ENCODE measurements at regions not wholly inside any gene's neighbourhood (a gene's known extent, or its start where the extent isn't known, plus 50 kb on each side); places are given as distances from the start of the nearest gene placed in this dataset.

DNA sequence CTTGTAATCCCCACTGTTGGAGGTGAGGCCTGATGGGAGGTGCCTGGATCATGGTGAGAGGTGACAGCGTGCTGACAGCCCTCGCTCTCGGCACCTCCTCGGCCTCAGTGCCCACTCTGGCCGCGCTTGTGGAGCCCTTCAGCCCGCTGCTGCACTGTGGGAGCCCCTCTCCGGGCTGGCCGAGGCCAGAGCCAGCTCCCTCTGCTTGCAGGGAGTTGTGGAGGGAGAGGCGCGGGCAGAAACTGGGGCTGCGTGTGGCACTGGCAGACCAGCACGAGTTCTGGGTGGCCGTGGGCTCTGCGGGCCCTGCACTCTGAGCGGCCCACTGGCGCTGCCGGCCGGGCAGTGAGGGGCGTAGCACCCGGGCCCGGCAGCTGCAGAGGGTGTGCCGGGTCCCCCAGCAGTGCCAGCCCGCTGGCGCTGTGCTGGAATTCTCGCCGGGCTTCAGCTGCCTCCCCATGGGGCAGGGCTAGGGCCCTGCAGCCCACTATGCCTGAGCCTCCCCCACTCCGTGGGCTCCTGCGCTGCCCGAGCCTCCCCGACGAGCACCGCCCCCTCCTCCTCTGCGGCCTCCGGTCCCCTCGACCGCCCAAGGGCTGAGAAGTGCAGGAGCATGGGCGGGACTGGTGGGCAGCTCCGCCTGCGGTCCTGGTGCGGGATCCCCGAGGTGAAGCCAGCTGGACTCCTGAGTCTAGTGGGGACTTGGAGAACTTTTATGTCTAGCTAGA lies 197.1 kb downstream of the SPP2 start:
- no peak for DNase-seq (ENCODE audit: low read depth)

DNA sequence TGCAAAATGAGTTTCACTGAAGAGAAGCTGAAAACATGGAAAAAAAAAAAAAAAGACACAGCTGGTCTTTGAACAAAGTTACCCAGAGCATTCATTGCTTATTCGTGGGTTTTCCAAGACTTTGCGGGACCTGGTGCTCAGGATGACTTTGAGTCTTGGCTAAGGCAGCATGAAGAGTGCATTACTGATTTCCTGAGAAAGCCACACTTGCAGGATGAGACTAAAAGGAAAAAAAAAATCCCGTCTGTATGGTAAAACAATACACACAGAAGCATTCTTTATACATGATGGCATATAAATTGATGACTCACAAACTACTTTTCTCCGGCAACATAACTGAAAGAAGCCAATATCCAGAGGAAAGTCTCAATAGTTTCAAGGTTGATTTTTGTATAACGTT lies 195.4 kb downstream of the SPP2 start:
- DNase-seq (ENCODE audit: low read depth), result peak; percentile 98

DNA sequence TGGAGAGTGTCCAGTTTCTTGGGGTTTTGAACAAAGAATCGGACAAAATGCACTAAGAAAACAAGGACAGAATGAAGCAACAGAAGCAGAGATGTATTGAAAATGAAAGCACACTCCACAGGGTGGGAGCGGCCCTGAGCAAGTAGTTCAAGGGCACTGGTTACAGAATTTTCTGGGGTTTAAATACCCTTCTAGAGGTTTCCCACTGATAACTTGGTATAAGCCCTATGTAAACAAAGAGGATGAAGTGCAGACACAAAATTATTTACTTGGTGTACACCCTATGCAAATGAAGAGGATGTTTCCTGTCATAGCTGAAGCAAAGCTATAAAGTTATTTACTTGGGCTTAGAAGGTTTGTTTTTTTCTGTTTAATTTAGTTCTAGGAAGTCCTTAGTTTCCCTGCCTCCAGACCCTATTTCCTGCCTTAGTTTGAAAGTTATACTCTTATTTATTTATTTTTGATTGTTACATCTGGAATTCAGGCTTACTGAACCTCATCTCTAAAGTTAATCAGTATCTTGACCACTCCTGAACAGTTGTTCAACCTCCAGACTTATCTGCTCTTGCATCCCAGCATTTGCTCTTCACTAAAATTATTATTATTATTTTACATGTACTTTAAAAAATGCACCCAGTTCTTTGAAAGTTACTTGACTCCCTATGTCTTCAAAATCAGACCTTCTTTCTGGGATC lies 193.5 kb downstream of the SPP2 start:
- DNase-seq (ENCODE audit: low read depth), result peak; percentile 60

DNA sequence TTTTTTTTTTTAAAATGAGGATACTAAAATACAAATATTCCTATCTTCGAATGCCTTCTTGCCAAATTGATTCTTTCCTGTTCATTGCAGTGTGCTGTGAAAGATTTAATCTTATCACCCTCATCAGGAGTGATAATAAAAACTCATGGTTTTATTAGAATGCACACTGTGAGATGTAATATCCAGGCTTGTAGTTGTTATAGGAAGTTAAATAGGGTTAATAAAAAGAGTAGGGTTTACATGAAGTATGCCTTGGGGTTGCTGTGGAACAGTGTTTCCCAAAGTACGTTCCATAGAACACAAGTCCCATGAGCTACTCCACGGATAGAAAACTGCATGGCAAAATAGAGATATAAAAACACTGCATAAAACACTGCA lies 191.9 kb downstream of the SPP2 start:
- no peak for DNase-seq (ENCODE audit: low read depth)

DNA sequence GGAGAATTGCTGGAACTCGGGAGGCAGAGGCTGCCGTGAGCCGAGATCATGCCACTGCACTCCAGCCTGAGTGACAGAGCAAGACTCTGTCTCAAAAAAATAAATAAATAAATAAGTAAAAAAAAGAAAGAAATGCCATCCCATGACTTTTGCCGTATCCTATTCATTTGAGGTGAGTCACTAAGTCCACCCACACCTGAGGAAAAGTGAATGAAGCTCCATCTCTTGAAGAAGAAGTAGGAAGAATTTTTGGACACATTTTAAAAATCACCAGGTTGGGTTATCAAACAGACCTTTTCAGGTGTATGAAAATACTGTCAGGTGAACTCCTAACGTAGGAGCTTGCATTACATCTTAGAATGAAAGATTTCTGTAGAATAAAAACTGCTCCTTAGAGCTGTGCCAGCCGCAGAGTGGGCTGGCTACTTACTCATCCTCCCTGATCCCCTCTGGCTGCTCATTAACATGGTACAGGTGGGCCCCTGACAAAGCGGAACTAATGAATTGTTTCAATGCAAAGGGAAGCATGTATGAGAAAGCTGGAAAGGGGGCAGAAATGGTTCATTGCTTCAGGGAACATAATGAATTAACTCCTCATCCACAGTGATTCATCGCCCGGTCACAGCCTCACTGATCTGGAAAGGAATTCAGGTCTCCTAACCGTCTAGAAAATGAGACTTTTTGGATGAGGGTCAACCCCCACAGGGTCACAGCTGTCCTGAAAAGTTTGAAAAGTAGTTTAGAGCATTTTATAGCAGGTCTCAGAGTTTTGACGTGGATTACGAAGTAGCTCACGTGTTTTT lies 191.4 kb downstream of the SPP2 start:
- peak; percentile 100 for DNase-seq (ENCODE audit: low read depth)

DNA sequence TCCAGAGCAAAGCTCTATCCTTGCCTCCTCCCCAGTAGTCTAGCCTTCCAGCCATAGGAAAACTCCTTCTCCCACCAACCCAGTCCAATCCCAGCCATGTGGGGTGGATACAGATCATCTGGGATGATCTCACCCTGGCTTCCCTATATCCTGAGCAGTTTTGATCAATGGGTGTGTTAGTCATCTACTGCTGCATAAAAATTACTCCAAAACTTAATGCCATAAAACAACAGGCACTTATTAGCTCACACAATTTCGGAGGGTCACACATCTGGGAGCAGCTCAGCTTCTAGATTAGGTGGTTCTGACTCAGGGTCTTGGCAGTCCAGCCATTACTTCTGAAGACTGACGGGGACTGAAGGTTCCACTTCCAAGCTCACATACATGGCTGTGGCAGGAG lies 190.4 kb downstream of the SPP2 start:
- peak; percentile 94 for DNase-seq (ENCODE audit: low read depth)

DNA sequence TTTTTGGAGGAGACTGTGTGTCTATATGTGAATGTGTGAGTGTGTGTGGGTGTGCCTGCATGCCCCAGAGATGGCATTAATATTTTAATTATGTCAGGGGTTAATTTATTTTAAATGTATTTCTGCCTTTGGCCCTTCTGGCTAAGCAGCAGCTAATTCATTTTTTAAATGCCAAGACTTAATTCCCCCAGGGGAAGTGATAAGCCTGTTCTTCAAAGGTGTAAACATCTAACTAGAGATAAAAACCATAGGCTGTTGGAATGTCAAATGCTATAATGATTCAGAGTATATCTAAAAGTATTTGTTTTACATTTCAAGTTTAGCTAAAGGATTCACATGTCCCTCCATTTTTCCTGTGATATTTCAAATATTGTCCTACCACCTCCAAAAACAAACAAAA lies 184.7 kb downstream of the SPP2 start:
- DNase-seq (ENCODE audit: low read depth), result no peak

DNA sequence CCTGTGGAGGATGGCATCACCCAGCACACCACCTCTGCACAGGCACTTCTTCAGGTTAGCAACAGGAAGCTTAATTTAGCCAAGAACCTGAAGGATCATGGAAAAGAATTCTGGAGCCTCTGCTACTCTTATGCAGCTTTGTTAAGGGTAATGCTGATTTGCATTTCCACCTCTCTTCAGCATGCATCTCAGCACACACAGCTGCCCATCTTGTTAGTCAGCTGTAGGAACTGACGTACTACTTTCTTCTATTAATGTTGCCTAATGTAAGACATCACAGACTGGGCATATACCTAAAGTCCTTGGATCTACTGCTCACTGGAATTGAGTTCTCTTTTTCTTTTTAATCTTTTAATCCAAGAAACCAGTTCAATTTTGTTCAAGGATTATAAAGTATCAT lies 181.0 kb downstream of the SPP2 start:
- DNase-seq (ENCODE audit: low read depth), result no peak

DNA sequence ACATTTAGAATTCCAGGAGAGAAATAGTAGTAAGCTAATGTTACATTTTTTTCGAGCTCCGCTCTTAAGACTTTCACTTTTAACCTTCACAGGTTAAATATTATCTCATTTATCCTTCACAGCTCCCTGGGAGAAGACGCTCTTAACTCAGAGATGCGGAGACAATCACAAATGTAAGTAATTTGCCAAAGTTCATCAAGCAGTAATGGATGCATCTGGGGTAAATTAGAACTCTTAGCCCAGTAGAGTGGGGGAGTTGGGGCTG lies 168.5 kb downstream of the SPP2 start:
- DNase-seq (ENCODE audit: low read depth), result no peak

DNA sequence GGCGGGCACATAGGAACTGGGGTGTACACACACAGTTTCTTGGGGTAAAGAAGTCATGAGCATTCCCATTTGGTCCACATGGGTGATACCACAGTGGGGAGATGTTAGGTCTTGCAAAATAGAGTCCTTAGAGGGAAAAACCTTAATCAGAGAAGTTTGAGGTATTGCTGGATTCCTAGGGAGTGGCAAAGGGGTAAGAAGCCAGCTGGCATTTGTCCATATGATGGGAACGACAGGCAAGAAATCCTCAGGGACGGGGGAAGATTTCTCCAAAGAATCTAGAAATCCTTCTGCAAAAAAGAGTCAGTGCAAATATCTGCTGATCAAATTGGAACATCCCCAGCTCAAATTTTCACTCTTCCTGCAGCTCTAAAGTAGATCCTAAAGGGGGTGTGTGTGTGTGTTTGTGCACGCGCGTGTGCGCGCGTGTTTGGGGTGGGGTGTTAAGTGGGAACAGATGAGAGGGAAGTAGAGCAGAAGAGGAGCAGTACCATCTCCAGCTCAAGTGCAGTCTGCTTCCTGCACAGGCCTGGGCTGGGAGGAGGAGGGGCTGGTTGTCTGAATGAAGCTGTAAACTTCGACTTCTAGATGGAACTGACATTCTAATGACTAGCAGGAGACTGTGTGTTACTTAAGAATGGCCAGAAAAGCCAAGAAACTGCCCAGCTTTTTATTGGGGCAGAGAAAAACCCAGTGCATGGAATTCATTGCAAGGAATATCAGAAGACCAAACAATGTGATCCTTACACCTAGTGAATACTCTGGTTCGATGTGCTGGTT lies 168.0 kb downstream of the SPP2 start:
- DNase-seq (ENCODE audit: low read depth), result peak; percentile 70

DNA sequence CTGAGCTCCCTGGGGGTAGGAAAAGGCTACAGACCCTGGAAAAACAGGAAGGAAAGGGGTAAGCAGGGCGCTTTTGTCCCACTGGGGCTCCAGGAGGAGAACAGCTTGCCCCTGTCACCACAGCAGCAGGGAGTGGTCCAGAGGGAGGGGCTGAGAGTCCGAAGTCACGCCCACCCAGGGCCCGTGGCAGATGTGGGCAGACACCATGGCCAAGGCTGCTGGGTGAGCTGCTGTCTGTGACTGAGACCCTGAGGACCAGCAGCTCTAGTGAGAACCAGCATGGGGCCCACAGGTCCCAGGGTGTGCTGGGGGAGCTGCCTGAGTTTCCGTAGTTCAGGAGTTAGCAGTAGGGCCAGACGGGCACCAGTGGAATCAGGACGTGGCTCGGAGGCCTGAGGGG lies 162.0 kb downstream of the SPP2 start:
- no peak for DNase-seq (ENCODE audit: low read depth)

DNA sequence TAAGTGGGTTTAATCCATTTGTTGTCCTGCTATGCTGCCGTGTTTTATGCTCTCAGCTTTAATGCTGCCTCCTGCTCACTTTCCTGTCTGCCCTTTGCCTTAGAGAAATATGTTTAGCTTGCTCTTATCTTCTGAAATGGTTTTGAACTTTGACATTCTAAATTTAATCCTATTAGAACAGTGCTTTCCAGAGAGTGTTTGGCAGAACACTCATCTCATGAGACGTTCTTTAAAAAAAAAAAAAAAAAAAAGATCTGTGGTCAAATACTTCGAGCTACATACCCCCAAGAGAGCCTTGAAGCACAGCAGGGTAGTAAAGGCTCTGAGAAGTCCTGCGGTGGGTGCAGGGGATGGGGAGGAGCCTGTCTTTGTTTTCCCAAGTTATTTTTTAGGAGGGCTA lies 161.3 kb downstream of the SPP2 start:
- DNase-seq (ENCODE audit: low read depth), result peak; percentile 34

DNA sequence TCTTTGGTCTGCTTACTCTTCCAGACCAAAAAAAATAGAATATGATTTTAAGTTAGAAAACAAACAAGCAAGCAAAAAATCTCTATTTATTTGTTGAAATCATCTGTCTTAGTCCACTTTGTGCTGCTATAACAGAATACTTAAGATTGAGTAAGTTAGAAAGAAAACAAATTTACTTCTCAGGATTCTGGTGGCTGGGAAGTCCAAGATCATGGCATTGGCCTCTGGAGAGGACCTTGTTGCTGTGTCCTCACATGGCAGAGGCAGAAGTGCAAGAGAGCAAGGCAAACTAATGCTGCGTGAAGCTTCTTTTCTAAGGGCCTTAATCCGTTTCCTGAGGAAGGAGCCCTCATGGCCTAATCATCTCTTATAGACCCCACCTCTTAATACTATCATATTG lies 156.2 kb downstream of the SPP2 start:
- no peak for DNase-seq (ENCODE audit: low read depth)

DNA sequence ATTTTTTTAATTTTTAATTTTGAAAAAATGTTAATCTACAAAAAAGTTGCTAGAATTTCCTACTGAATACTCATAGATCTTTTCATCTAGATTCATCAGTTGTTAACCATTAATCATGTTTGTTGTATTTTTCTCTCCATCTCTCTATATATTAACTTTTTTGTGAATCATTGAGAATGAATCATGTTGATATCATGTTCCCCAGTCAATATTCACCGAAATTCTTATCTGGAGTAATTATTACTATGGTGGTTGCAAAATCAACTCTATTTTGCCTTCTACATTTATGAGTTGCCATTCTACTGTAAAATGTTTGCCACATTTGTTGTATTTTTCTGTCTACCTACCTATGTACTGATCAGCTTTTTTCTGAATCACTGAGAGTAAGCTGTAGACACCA lies 154.0 kb downstream of the SPP2 start:
- no peak for DNase-seq (ENCODE audit: low read depth)

DNA sequence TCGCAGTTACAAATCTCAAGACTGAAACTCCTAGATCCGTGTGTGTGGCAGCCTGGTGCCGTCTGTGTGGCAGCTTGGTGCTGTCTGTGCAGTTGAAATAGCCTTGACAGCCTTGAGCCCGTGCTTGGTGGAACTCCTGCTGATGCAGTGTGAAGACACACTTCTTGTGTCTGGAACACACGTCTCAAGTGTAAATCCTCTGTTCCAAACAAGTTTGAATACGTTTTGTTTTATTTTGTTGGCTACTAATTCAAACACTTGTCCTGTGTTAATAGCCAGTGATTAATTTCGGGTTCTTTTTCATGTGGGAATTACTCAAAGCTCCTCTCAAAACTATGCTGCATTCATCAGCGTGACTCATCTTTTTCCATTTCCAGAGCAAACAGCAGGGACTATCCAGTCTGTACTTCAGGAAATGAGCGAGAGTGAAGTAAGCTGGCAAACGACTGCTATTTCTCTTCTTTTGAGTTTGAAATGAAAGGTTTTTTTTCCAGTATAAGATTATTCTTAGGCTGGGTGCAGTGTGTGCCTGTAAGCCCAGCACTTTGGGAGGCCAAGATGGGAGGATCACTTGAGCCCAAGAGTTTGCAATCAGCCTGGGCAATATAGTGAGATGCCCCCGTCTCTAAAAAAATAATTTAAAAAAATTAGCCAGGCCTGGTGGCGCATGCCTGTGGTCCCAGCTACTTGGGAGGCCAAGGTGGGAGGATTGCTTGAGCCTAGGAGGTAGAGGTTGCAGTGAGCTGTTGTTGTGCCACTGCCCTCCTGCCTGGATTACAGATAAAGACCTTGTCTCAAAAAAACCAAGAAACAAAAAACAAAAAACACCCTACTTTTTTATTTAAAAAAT lies 152.9 kb downstream of the SPP2 start:
- peak; percentile 98 for DNase-seq (ENCODE audit: low read depth)

DNA sequence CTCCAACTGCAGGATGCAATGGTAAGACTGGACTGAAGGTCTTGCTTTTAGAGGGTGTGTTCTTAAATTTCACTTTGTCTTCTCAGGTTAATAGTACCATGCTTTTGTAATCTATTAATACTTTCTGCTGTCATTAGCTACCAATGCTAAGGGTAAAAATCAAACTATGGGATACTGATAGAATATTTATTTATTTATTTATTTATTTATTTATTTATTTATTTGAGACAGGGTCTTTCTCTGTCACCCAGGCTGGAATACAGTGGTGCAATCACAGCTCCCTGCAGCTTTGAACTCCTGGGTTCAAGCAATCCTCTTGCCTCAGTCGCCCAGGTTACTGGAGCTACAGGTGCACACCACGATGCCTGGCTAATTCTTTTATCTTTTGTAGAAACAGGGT lies 152.1 kb downstream of the SPP2 start:
- DNase-seq (ENCODE audit: low read depth), result no peak

DNA sequence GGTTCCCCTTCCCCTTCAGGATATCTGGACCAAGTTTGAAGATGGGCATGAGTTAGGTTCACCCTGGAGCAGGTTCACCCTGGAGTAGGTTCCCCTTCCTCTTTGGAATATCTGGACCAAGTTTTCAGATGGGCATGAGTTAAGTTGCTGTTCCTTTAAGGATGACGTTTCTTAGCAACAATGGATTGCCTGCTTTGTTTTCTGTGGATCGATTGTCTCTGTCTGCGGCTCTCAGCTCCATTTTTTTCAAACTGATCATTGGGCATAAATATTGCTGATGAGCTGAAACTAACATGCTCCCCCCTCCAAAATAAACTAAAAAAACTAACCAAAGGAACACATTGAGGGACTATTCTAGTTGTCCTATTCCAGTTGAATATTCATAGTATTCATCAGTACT lies 149.5 kb downstream of the SPP2 start:
- no peak for DNase-seq (ENCODE audit: low read depth)

DNA sequence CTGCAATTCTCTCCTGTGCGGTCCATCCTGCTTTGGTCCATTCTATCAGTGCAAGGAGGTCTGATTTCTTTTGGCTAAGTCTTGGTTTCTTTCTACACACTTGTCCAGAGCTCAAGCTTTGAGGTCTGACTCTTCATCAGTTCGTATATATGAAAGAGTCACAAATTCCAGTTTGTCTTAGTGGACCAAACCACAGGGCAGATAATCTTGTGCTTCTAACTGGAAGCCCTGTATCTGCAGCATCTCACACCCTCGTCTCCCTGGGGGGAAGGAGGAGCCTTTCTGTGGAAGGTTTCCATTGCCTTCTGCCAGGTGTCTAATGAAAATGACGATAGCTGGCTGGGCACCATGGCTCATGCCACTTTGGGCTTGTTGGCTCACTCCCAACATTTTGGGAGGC lies 148.5 kb downstream of the SPP2 start:
- DNase-seq (ENCODE audit: low read depth), result peak; percentile 53

DNA sequence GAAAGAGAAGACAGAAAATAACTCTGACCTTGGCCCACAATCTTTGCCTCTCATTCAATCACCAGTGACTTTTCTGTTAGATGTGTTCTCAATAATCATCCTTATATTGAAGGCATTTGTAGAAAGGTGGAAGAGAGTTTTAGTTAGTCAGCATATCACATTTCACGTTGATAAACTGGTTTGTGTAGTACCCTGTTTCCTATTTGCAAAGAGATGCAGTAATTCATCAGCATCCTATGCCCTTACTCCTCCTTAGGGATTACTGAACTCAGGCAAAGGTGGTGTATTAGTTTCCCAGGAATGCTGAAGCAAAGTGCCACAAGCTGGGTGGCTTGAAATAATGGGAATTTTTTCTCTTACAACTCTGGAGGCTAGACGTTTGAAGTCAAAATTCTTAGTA lies 145.0 kb downstream of the SPP2 start:
- no peak for DNase-seq (ENCODE audit: low read depth)

DNA sequence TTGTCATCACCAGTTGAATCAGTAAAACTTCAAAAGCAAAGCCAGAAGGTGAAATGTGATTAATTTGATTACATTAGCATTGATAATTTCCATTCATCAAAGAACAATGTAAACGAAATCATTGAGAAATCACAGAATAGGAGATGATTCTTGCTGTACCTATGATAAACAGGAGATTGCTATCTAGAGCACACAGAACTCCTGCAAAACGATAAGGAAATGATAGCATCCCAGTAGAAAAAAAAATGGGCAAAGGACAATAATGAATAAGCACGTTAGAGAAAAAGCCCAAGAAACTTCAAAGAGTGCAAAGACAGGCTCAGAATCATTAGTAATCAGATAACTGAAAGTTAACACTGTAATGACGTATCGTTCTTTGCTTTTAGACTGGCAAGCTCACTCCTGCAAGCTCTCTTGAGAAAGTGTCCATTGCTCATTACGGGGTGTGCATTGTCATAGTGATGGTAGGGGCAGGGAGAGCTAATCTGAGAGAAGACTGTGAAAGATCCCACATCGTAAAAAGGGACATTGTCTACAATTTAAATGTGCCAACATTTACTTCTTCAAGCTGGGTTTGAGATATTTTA lies 143.6 kb downstream of the SPP2 start:
- peak; percentile 40 for DNase-seq (ENCODE audit: low read depth)

DNA sequence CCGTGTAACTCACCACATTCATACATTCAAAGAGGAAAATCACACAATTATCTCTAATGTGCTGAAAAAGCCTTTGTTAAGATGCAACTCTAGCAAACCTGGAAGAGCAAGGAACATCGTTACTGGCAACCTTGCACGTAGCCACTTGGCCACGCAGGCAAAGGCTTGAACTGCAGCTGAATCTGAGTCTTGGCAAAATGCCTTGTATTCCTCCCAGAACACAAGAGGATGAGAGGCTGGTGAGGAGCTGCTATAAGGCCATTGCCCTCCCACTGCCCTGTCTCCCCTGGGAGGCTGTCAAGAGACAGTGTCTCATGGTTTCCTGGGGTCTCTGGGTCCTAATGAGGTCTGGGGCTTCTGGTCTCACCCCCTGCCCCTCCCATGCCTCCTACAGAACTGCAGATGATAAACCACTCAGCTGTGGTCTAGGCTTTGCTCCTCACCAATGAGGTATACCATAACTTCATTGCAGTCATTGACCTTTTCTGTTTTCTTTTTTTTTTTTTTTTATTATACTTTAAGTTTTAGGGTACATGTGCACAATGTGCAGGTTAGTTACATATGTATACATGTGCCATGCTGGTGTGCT lies 141.4 kb downstream of the SPP2 start:
- DNase-seq (ENCODE audit: low read depth), result peak; percentile 92
